ENCODE measurements at regions not wholly inside any gene's neighbourhood (a gene's known extent, or its start where the extent isn't known, plus 50 kb on each side); places are given as distances from the start of the nearest gene placed in this dataset.

GRCh38 chr7:85522070-85522469, 335.2 kb upstream of the SEMA3D start:
- H3K4me3 ChIP-seq = no peak overlapping the region
- POLR2A ChIA-PET = no interaction called here
- ATAC-seq = no peak
- H3K27ac ChIP-seq = no peak overlapping the region
- H3K4me1 ChIP-seq = no peaks in the 10 kb centered on the region
- H3K9me3 ChIP-seq = no peaks in the 10 kb centered on the region
- no peak for DNase-seq (ENCODE audit: low read depth in 1 of 2, low spot score in 1 of 2)
- TF ChIP-seq KDM1A (IDR thresholded peaks at IDR 0.05; ENCODE audit: low read depth) (no peak), CBX2 (IDR thresholded peaks at IDR 0.05; ENCODE audit: borderline replicate concordance, low read depth) (no peak), KDM5A (IDR thresholded peaks at IDR 0.05) (no peak), ZC3H11A (IDR thresholded peaks at IDR 0.05) (no peak), EHMT2 (IDR thresholded peaks at IDR 0.05; ENCODE audit: low read depth) (no peak)
- TF ChIP-seq, protein P1, sequence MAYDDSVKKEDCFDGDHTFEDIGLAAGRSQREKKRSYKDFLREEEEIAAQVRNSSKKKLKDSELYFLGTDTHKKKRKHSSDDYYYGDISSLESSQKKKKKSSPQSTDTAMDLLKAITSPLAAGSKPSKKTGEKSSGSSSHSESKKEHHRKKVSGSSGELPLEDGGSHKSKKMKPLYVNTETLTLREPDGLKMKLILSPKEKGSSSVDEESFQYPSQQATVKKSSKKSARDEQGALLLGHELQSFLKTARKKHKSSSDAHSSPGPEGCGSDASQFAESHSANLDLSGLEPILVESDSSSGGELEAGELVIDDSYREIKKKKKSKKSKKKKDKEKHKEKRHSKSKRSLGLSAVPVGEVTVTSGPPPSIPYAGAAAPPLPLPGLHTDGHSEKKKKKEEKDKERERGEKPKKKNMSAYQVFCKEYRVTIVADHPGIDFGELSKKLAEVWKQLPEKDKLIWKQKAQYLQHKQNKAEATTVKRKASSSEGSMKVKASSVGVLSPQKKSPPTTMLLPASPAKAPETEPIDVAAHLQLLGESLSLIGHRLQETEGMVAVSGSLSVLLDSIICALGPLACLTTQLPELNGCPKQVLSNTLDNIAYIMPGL (CRISPR knock-in tag; IDR thresholded peaks at IDR 0.05; ENCODE audit: borderline replicate concordance) = no peak
- WGBS (ENCODE audit: missing lambda C conversion rate) = 47% methylated on average over 4 of the region's 4 CpGs
- CTCF ChIA-PET = no interaction called here
- FAIRE-seq = no peak
- no peak overlapping the region for H3K4me2 ChIP-seq

GRCh38 chr7:85521108-85521694, 334.3 kb upstream of the SEMA3D start:
- H3K4me1 ChIP-seq = no peaks in the 10 kb centered on the region
- H3K27ac ChIP-seq = no peak overlapping the region
- no peak for ATAC-seq
- ChIA-PET CTCF (no interaction called here), POLR2A (no interaction called here)
- no peaks in the 10 kb centered on the region for H3K9me3 ChIP-seq
- no peak for FAIRE-seq
- no peak overlapping the region for H3K4me2 ChIP-seq
- H3K4me3 ChIP-seq = no peak overlapping the region
- DNase-seq (ENCODE audit: low read depth in 1 of 2, low spot score in 1 of 2) = no peak
- TF ChIP-seq MAFK (IDR thresholded peaks at IDR 0.05; ENCODE audit: partially characterized antibody) (peak; percentile 99), RFX5 (IDR thresholded peaks at IDR 0.05) (no peak)
- WGBS (ENCODE audit: missing lambda C conversion rate) = 34% methylated on average over 3 of the region's 3 CpGs

- Histone ChIP-seq H3K9me3 (no peaks in the 10 kb centered on the region), H3K27ac (no peak overlapping the region), H3K4me1 (no peaks in the 10 kb centered on the region), H3K4me2 (no peak overlapping the region), H3K4me3 (no peak overlapping the region)
- ChIA-PET CTCF (no interaction called here), POLR2A (no interaction called here)
- TF ChIP-seq EHMT2 (IDR thresholded peaks at IDR 0.05; ENCODE audit: low read depth) (no peak), ZNF302 (CRISPR knock-in tag; IDR thresholded peaks at IDR 0.05) (no peak)
- FAIRE-seq = no peak
- DNase-seq (ENCODE audit: low read depth in 1 of 2, low spot score in 1 of 2) = no peak
- ATAC-seq = no peak
These were observed 333.3 kb upstream of the SEMA3D start for GRCh38 chr7:85520175-85520574.

DNA sequence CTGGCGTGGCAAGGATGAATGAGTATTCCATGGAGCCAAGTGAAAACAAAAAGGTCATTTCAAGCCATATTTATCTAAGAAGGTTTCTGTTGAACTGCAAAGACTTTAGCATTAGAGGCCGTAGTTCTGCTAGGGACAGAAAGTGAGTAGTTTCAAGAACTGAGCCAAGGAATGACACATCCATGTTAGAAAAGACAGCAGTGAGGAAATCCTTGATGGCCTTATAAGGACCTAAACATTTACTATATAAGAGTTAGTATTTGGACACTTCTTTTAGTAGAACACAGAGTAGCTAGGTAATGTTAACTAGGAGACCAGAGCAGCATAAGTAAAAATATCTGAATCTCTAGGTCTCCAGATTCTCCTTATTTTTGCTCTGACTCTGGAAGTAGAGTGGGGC, 329.8 kb upstream of the SEMA3D start:
- TF ChIP-seq EHMT2 (IDR thresholded peaks at IDR 0.05; ENCODE audit: low read depth) = no peak
- no peak for TF ChIP-seq PHF8 (IDR thresholded peaks at IDR 0.05; ENCODE audit: borderline replicate concordance, low read depth)
- no peak for TF ChIP-seq POLR2A (IDR thresholded peaks at IDR 0.05; ENCODE audit: low read length)
- TF ChIP-seq EHF (CRISPR knock-in tag; IDR thresholded peaks at IDR 0.05) = no peak
- TF ChIP-seq HOXB13 (CRISPR knock-in tag; IDR thresholded peaks at IDR 0.05; ENCODE audit: low read depth) = no peak
- TF ChIP-seq, protein P2, sequence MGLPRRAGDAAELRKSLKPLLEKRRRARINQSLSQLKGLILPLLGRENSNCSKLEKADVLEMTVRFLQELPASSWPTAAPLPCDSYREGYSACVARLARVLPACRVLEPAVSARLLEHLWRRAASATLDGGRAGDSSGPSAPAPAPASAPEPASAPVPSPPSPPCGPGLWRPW (IDR thresholded peaks at IDR 0.05) = no peak
- no peak overlapping the region for H3K27ac ChIP-seq
- no peak overlapping the region for H3K4me3 ChIP-seq
- ATAC-seq = no peak
- 57% methylated on average over 2 of the region's 2 CpGs for WGBS (ENCODE audit: missing lambda C conversion rate)
- ChIA-PET CTCF (no interaction called here), POLR2A (no interaction called here)
- H3K4me1 ChIP-seq = no peaks in the 10 kb centered on the region
- no peak overlapping the region for H3K4me2 ChIP-seq
- no peak for DNase-seq (ENCODE audit: low read depth in 1 of 2, low spot score in 1 of 2)
- no peak for FAIRE-seq
- H3K9me3 ChIP-seq = no peaks in the 10 kb centered on the region

- Histone ChIP-seq H3K27ac (no peak overlapping the region), H3K4me1 (no peaks in the 10 kb centered on the region), H3K4me3 (no peak overlapping the region), H3K4me2 (no peak overlapping the region), H3K9me3 (no peaks in the 10 kb centered on the region)
- POLR2A ChIA-PET = no interaction called here
- ATAC-seq (no peak), DNase-seq (ENCODE audit: low read depth in 1 of 2, low spot score in 1 of 2) (no peak), FAIRE-seq (no peak)
- CTCF ChIA-PET = no interaction called here
- TF ChIP-seq NR3C1 (IDR thresholded peaks at IDR 0.05) (no peak), EHF (CRISPR knock-in tag; IDR thresholded peaks at IDR 0.05) (no peak), RAD21 (conservative IDR thresholded peaks at IDR 0.05 in 1 of 2, IDR thresholded peaks at IDR 0.05 in 1 of 2) (no peak), SMC3 (IDR thresholded peaks at IDR 0.05) (no peak), BHLHE40 (IDR thresholded peaks at IDR 0.05; ENCODE audit: low read depth, low read length) (no peak), TFCP2L1 (CRISPR knock-in tag; IDR thresholded peaks at IDR 0.05) (no peak), RCOR1 (IDR thresholded peaks at IDR 0.05; ENCODE audit: low read depth, low read length) (no peak), ZC3H11A (IDR thresholded peaks at IDR 0.05) (no peak), HEYL (CRISPR knock-in tag; IDR thresholded peaks at IDR 0.05) (no peak), ESRRA (IDR thresholded peaks at IDR 0.05; ENCODE audit: borderline replicate concordance, low read length) (no peak), ZNF302 (CRISPR knock-in tag; IDR thresholded peaks at IDR 0.05) (no peak), NPAS2 (CRISPR knock-in tag; IDR thresholded peaks at IDR 0.05; ENCODE audit: borderline replicate concordance) (no peak), SREBF2 (IDR thresholded peaks at IDR 0.05) (no peak), EP300 (IDR thresholded peaks at IDR 0.05) (no peak), RARB (CRISPR knock-in tag; IDR thresholded peaks at IDR 0.05) (no peak)
- TF ChIP-seq, protein P3, sequence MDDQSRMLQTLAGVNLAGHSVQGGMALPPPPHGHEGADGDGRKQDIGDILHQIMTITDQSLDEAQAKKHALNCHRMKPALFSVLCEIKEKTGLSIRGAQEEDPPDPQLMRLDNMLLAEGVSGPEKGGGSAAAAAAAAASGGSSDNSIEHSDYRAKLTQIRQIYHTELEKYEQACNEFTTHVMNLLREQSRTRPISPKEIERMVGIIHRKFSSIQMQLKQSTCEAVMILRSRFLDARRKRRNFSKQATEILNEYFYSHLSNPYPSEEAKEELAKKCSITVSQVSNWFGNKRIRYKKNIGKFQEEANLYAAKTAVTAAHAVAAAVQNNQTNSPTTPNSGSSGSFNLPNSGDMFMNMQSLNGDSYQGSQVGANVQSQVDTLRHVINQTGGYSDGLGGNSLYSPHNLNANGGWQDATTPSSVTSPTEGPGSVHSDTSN (IDR thresholded peaks at IDR 0.05) = no peak
- TF ChIP-seq, protein P2 (IDR thresholded peaks at IDR 0.05) = no peak
These were observed 325.9 kb upstream of the SEMA3D start for GRCh38 chr7:85512790-85513189.

Data from A549 (cell line).